ENCODE measurements at regions not wholly inside any gene's neighbourhood (a gene's known extent, or its start where the extent isn't known, plus 50 kb on each side); places are given as distances from the start of the nearest gene placed in this dataset.
"Not testable (repeated sequence)": the region's sequence is repeated elsewhere in the genome, so short reads cannot be mapped to it uniquely, and the experiment has no call there.

DNA sequence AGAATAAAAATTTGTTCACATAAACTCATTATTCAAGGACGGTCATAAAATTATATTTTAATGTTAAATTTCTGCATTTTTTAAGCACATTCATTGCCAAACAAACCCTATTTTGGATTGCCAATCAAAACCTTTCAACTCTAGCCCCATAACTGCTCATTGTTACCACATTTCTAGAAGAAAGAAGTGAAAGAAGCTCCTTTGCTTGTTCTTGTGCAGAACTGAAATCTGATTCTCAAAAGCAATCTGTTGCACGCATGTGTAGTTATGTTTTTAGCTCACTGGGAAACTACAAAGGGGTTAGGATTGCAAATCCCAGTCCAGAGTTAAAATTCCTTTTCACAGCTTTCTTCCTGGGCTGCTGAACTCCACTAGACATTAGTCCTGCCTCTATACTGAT lies 109.5 kb upstream of the MIR17HG start:
- no peak for DNase-seq

DNA sequence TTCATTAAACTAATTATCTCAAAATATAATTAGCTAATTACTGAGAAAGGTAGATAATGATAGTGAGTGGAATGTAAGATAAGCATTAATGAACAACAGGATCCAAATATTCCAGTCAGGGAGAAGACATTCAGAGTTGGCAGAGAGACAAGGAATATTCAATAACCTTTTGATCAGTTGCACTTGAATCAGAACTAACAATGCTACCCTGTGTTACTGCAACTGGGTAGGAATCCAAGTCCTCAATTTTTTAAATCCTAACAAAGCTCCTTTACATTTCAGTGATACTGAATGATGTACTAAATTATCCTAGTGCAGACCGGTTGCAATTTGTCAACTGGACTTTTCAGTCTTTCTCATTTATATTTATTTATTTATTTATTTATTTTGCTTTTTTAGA lies 107.1 kb upstream of the MIR17HG start:
- no peak for DNase-seq

- no peak for DNase-seq
Measured at GRCh38 chr13:91241221-91241933, 106.1 kb upstream of the MIR17HG start.

GRCh38 chr13:91242652-91243051 lies 104.8 kb upstream of the MIR17HG start:
- DNase-seq: no peak

- no peak for DNase-seq
Measured at GRCh38 chr13:91245288-91245687, 102.2 kb upstream of the MIR17HG start.

DNA sequence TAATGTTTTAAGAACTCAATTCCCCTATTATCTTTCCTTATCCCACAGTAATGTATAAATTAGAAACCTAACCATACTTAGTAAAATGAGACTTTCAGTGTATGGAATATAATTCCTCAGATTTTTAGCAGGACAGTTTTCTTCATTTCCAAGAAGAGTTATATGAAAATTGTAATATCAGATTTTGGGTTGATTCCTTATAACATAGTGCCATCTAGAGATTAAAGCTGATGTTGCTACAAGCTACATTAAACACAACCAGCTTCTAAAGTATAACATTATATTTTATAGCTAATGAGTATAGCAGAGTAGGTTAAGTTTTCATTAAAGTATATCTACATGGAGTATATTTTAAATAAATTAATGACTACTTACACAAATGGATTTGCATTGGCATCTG lies 99.7 kb upstream of the MIR17HG start:
- no peak for DNase-seq

DNA sequence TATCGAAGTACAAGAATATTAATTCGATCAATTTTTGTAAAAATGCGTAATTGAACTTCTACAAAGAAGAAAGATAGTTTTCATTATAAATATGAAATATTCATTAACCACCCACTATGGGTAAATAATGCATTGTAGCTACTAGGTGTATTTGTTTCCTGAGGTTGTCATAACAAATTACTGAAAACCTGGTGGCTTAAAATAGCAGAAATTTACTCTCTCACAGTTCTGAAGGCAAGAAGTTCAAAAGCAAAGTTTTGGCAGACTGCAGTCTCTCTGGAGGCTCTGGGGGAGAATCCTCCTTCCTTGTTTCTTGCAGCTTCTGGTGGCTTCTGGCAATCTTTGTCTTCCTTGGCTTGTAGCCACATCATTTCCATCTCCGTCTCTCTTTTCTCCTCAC lies 99.2 kb upstream of the MIR17HG start:
- no peak for DNase-seq

DNA sequence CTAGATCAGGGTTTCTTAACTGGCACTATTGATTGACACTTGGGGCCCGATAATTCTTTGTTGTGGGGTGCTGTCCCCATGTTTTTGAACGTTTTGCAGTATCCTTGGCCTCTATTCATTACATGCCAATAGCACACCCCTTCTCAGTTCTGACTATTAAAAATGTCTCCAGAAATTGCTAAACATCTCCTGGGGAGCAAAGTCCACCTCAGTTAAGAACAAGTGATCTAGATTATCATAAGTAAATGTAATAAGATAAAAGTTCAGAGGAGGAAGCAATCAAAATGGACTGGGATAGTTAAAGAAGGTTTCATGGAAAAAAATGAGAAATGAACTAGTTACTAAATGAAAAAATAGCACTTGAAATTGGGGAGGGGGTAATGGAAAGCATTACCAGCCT lies 98.1 kb upstream of the MIR17HG start:
- no peak for DNase-seq

GRCh38 chr13:91249861-91250260 lies 97.6 kb upstream of the MIR17HG start:
- no peak for DNase-seq

DNA sequence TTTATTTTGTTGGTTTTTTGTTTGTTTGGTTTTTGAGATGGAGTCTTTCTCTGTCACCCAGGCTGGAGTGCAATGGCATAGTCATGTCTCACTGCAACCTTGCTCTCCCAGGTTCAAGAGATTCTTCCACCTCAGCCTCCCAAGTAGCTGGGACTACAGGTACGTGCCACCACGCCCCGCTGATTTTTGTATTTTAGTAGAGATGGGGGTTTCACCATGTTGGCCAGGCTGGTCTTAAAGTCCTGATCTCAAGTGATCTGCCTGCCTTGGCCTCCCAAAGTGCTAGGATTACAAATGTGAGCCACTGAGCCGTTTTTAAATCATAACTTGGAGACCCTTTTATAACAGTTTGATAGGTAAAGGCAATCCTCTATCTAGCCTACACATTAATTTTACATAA lies 95.9 kb upstream of the MIR17HG start:
- DNase-seq: not testable (repeated sequence)

DNA sequence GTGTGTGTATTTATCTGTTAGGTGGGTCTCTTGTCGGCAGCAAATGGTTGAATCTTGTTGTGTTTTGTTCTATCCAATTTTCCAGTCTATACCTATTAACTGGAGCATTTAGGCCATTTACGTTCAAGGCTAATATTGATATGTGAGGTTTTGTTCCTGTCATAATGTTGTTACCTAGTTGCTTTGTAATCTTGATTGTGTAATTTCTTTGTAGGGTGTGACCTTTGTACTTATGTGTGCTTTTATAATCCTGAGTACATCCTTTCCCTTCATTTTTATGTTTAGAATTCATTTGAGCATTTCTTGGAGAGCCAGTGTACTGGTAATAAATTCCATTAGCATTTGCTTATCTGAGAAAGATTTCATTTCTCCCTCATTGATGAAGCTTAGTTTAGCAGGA lies 83.0 kb upstream of the MIR17HG start:
- no peak for DNase-seq

DNA sequence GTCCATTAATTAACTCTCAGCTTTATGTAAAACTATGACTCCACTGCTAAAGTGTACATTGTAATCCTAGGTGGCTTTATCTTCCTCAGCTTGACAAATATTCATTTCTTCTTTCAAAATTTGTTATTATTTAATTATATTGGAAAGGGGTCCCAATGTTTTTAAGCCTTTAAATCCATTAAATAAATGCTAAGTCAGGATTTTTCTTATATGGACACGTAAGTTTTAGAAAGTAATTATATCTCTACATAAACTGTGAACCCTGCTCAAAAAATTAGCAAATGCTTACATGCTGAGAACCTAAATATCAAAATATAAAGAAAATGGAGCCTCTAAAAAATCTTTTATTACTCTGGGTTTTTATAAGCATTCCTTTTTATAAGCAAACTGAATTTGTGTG lies 78.2 kb upstream of the MIR17HG start:
- DNase-seq: no peak

DNA sequence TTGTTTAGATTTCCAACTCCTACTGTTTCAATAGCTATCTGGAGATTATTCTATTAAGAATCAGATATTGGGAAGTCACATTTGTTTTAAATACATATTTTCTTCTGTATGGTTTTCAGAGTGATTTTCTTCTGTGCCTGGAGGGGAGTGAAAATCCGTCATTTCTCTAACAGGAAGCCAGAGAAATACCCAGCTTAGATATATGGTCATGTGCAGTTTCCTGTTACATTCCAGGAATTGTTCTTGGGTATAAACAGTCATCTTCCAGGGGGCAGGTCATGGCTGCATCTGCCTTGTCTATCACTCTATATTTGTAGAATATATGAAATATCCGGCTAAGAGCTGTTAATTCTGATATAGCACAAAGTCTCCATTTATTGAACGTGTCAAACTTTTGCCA lies 77.5 kb upstream of the MIR17HG start:
- no peak for DNase-seq

DNA sequence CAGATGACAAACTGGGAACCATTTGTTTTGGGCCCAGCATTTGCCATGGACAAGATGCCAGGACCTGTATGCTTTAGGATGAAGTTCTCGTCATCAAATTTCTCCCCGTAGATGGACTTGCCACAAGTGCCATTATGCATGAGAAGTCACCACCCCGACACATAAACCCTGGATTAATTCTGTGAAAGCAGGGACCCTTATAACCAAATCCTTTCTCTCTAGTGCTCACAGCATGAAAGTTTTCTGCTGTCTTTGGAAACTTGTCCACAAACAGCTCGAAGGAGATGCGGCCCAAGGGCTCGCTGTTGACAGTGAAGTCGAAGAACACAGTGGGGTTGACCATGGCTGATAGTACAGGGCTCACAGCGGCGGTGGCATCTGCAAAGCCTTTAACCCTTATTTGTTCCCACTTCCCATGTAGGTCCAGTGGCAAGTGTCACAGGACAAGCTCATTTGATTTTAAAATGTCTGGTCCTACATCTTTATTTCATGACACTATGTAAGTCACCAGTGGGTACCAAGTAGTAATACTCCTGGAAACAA lies 75.2 kb upstream of the MIR17HG start:
- DNase-seq: no peak

GRCh38 chr13:91273675-91274074 lies 73.8 kb upstream of the MIR17HG start:
- DNase-seq: no peak

DNA sequence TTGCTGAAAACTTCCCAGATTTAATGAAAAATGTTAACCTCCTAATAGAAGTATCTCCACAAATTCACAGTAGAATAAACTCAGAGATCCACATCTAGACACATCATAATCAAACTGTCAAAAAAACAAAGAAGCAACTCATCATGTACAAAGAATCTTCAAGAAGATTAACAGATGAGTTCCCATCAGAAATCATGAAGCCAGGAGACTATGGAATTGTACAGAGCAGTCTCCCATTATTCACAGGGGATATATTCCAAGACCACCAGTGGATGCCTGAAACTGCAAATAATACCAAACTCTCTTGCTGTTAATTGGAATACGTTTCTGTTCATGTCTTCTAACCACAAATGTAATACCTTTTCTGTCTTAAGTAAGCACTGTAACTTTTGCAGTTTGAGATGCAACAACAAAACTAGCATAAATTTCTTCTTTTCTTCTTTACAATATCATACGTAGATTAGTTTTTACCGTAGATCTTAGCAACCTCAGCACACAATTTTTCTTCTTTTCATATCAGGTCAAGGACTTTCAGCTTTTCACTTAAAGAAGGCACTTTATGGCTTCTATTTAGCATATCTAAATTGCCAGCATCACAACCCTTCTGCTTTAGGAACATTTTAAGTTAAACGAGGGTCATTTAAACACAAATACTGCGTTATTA lies 70.3 kb upstream of the MIR17HG start:
- no peak for DNase-seq

DNA sequence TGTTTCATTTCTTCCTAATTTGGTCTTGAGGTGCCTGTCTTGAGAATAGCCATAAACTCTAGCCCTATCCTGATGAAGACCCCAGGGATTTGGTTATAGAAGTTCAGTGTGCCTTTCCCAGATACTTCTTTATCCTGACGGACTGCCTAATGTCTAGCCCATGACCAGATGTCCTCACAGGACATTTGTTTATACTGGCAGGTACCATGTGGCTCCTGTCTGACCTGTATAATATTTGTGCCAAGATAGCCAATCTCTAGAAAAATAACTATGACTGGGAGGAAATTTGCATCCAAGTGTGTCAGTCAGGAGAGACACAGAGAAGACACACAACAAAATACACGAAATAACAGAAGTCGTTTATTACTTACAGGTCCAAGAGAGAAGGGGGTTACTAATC lies 69.2 kb upstream of the MIR17HG start:
- no peak for DNase-seq

- no peak for DNase-seq
Measured at GRCh38 chr13:91278888-91279287, 68.6 kb upstream of the MIR17HG start.

- no peak for DNase-seq
Measured at GRCh38 chr13:91280801-91281200, 66.7 kb upstream of the MIR17HG start.

DNA sequence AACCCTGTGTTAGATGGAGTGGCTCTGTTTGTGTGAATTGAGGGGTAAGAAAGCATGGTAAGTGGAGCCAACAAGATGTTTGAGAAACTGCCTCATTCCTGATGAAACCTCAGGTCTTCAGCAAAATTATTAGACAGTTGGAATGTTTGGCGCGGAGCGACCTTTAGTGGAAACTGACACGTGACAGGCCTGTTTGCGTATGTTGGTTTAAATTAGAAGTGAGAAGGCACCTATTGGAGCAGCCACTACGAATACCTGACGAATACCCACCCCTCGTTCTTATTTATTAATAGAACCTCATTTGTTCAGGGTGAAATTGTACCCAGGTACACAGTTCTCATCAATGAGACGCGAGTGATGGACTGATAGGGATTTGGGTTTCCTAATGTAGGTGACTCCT lies 63.2 kb upstream of the MIR17HG start:
- no peak for DNase-seq

GRCh38 chr13:91286317-91286716 lies 61.2 kb upstream of the MIR17HG start:
- no peak for DNase-seq

GRCh38 chr13:91291078-91291477 lies 56.4 kb upstream of the MIR17HG start:
- DNase-seq: no peak

DNA sequence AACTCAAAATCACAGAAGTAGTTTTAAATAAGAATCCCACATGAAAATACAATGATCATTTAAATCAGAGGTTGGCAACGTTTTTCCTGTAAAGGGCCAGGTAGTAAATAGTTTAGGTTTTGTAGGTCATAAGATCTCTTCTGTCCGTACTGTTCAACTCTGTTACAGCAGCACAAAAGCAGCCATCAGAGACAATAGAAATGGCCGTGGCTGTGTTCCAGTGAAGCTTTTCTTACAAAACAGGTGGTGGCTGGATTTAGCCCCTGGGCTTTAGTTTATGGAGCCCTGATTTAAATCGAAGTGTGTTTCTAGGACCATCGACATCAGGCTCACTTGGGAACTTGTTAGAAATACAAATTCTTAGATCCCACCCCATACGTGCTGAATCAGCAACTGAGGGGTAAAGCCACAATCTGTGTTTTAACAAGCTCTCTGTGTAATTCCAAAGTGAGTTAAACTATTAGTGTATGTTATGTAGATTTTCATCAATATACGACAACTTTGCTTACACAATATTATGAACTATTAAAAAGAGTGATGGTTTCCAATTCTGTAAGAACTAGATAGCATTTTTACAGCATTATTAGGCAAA lies 54.8 kb upstream of the MIR17HG start:
- no peak for DNase-seq

DNA sequence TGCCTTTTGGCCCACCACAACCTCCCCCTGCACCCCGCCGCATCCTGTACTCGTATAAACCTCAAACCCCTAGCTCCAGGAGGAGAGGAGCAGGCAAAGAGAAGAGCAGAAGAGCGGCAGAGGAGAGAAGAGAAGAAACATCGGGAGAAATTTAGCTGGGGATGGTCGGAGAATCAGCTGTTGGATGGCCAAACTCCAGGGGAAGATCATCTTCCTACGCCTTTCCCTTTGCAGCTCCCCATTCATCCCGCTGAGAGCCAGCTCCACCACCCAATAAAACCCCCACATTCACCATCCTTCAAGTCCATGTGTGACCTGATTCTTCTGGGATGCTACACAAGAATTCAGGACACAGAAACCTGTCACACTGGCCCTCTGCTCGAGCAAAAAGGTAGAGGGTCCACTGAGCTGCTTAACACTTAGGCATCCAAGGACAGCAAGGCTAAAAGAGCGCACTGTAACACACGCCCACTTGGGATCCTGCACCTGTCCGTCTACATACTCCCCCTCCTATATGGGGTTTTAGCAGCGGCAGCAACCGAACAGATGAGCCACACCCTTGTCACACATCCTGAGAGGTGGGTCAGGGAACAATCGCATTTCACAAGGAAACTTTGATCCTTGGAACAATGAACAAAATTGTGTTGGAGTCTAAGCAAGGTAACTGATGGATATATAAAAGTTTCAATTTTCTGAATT lies 51.6 kb upstream of the MIR17HG start:
- no peak for DNase-seq
